Body of pancreas (tissue), 4 donors: ENCODE measurements at regions not wholly inside any gene's neighbourhood (a gene's known extent, or its start where the extent isn't known, plus 50 kb on each side); places are given as distances from the start of the nearest gene placed in this dataset.

ENCODE experiments used
- POLR2A ChIP-seq, 3 donors: fragments of 450-650 bp; IDR thresholded peaks; one replicate each; pipeline ENCODE4 v1.6.1; 2016; ENCODE audit warnings: antibody characterized with exemption in 3 of 3, mild to moderate bottlenecking in 2 of 3
- TF ChIP-seq, protein P1 (sequence below), 7 experiments: fragments of 450-650 bp in 4 of 7; fragments of 200-600 bp in 3 of 7; sonication (generic) in 3 of 7; IDR thresholded peaks; one replicate each; pipeline ENCODE4 v1.5.1; 2016 to 2019; ENCODE audit warnings: antibody characterized with exemption in 7 of 7

DNA sequence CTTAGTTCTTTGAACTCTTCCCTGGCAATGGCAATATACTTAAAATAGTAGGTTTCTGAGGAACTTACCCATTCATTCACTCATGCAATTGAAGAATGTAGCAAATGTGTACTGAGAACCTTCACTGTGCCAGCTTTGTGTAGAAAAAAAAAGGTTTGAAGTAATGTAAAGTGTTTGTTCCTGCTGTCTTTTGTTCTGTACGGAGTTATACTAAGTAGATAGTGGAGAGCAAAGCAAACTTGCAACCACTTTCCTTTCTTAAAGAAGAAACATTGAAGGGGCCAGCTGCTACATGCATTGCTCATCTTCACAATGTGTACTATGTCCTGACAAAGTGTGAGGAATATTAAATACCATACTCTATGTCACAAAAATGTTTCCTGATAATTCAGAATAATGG, 68.9 kb upstream of the FREM2 start:
- TF ChIP-seq, protein P1, sequence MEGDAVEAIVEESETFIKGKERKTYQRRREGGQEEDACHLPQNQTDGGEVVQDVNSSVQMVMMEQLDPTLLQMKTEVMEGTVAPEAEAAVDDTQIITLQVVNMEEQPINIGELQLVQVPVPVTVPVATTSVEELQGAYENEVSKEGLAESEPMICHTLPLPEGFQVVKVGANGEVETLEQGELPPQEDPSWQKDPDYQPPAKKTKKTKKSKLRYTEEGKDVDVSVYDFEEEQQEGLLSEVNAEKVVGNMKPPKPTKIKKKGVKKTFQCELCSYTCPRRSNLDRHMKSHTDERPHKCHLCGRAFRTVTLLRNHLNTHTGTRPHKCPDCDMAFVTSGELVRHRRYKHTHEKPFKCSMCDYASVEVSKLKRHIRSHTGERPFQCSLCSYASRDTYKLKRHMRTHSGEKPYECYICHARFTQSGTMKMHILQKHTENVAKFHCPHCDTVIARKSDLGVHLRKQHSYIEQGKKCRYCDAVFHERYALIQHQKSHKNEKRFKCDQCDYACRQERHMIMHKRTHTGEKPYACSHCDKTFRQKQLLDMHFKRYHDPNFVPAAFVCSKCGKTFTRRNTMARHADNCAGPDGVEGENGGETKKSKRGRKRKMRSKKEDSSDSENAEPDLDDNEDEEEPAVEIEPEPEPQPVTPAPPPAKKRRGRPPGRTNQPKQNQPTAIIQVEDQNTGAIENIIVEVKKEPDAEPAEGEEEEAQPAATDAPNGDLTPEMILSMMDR (IDR thresholded peaks at IDR 0.05), result no peak
- no peak for TF ChIP-seq POLR2A (IDR thresholded peaks at IDR 0.05)
